GM23338 (cell line): ENCODE measurements at regions not wholly inside any gene's neighbourhood (a gene's known extent, or its start where the extent isn't known, plus 50 kb on each side); places are given as distances from the start of the nearest gene placed in this dataset.

Experiments
- ATAC-seq: fragments of 200-7000 bp; cut with Tn5 transposase; 3 replicates; pipeline ENCODE4 v1.9.1; 2020
- DNase-seq: peaks from one replicate; pipeline ENCODE4 v3.0.0-alpha.2; 2015; ENCODE audit warnings: low spot score
- H2AFZ ChIP-seq: fragments of 200-600 bp; sonication (generic); 2 replicates; pipeline ENCODE4 v1.8.0; 2016; ENCODE audit warnings: antibody characterized with exemption, mild to moderate bottlenecking, moderate library complexity
- H3F3A ChIP-seq: fragments of 200-600 bp; sonication (generic); replicated peaks from 2 replicates; pipeline ENCODE4 v1.8.0; 2017; ENCODE audit warnings: antibody characterized with exemption, mixed run types, low read depth
- H3K27ac ChIP-seq: fragments of 200-600 bp; sonication (generic); 2 replicates; pipeline ENCODE4 v1.6.1; 2016; ENCODE audit warnings: low read depth
- H3K27me3 ChIP-seq: fragments of 200-600 bp; sonication (generic); 2 replicates; pipeline ENCODE4 v1.8.0; 2016; ENCODE audit warnings: mild to moderate bottlenecking, mixed run types, moderate library complexity; ENCODE audit not compliant: insufficient read depth
- H3K36me3 ChIP-seq: fragments of 200-600 bp; sonication (generic); 2 replicates; pipeline ENCODE4 v1.8.0; 2016; ENCODE audit warnings: mild to moderate bottlenecking; ENCODE audit not compliant: insufficient read depth
- H3K4me1 ChIP-seq: fragments of 200-600 bp; sonication (generic); 2 replicates; pipeline ENCODE4 v1.8.0; 2016; ENCODE audit warnings: mild to moderate bottlenecking, moderate library complexity; ENCODE audit not compliant: insufficient read depth
- H3K4me2 ChIP-seq: fragments of 200-600 bp; sonication (generic); 2 replicates; pipeline ENCODE4 v1.7.1; 2017; ENCODE audit warnings: mixed run types
- H3K4me3 ChIP-seq: fragments of 200-600 bp; sonication (generic); 2 replicates; pipeline ENCODE4 v1.6.1; 2016; ENCODE audit warnings: mixed run types
- H3K79me2 ChIP-seq: fragments of 200-600 bp; sonication (generic); replicated peaks from 2 replicates; pipeline ENCODE4 v1.8.0; 2017; ENCODE audit warnings: mild to moderate bottlenecking; ENCODE audit not compliant: insufficient read depth
- H3K9me2 ChIP-seq: fragments of 200-600 bp; sonication (generic); 2 replicates; pipeline ENCODE4 v1.8.0; 2017; ENCODE audit not compliant: insufficient read depth
- H4K20me1 ChIP-seq: fragments of 200-600 bp; sonication (generic); replicated peaks from 2 replicates; pipeline ENCODE4 v1.8.0; 2017; ENCODE audit warnings: mild to moderate bottlenecking; ENCODE audit not compliant: insufficient read depth
- H3K27ac Mint-ChIP-seq: 2 replicates; pipeline ENCODE4 v1.8.0; 2020; ENCODE audit warnings: inconsistent platforms, mild to moderate bottlenecking, moderate library complexity, mixed read lengths
- H3K27me3 Mint-ChIP-seq: 3 replicates; pipeline ENCODE4 v1.8.0; 2022; ENCODE audit warnings: low read depth, mild to moderate bottlenecking, moderate library complexity, mixed read lengths, inconsistent platforms; ENCODE audit not compliant: insufficient read depth, poor library complexity
- H3K36me3 Mint-ChIP-seq: 3 replicates; pipeline ENCODE4 v1.8.0; 2021; ENCODE audit warnings: low read depth, mild to moderate bottlenecking, inconsistent platforms, moderate library complexity, mixed read lengths
- H3K4me1 Mint-ChIP-seq: 3 replicates; pipeline ENCODE4 v1.8.0; 2020; ENCODE audit warnings: mild to moderate bottlenecking, inconsistent platforms, mixed read lengths
- H3K4me3 Mint-ChIP-seq: 3 replicates; pipeline ENCODE4 v1.8.0; 2021; ENCODE audit warnings: moderate library complexity, mild to moderate bottlenecking, inconsistent platforms, mixed read lengths
- H3K9me3 Mint-ChIP-seq: 3 replicates; pipeline ENCODE4 v1.8.0; 2020; ENCODE audit warnings: moderate library complexity, mild to moderate bottlenecking, inconsistent platforms, mixed read lengths
- CREB1 ChIP-seq: fragments of 250-450 bp; sonication (Bioruptor Pico); IDR thresholded peaks from 2 replicates; pipeline ENCODE4 v1.5.0; 2020; ENCODE audit warnings: low read depth, mild to moderate bottlenecking, moderate library complexity
- EZH2 ChIP-seq: fragments of 200-600 bp; sonication (generic); IDR thresholded peaks from one replicate; pipeline ENCODE4 v1.8.0; 2017; ENCODE audit warnings: antibody characterized with exemption, mild to moderate bottlenecking, low read depth; ENCODE audit not compliant: unreplicated experiment
- EZH2phosphoT487 ChIP-seq: fragments of 200-600 bp; sonication (generic); IDR thresholded peaks from one replicate; pipeline ENCODE4 v1.8.1; 2018; ENCODE audit warnings: antibody characterized with exemption; ENCODE audit not compliant: unreplicated experiment
- JUNB ChIP-seq: IDR thresholded peaks from one replicate; pipeline ENCODE4 v1.6.1; 2016; ENCODE audit warnings: antibody characterized with exemption; ENCODE audit not compliant: unreplicated experiment
- NANOG ChIP-seq: IDR thresholded peaks from 2 replicates; pipeline ENCODE4 v1.6.1; 2016; ENCODE audit warnings: antibody characterized with exemption, borderline replicate concordance
- POLR2AphosphoS5 ChIP-seq: IDR thresholded peaks from 2 replicates; pipeline ENCODE4 v1.6.1; 2016; ENCODE audit warnings: antibody characterized with exemption, low read depth
- STAT1 ChIP-seq: IDR thresholded peaks from one replicate; pipeline ENCODE4 v1.6.1; 2016; ENCODE audit warnings: antibody characterized with exemption; ENCODE audit not compliant: unreplicated experiment
- ZNF114 ChIP-seq: fragments of 250-450 bp; sonication (Bioruptor Pico); IDR thresholded peaks from 2 replicates; pipeline ENCODE4 v1.5.0; 2020; ENCODE audit warnings: mild to moderate bottlenecking, moderate library complexity
- ZNF331 ChIP-seq: fragments of 250-450 bp; sonication (Bioruptor Pico); IDR thresholded peaks from 2 replicates; pipeline ENCODE4 v1.5.0; 2020; ENCODE audit warnings: low read depth, mild to moderate bottlenecking, moderate library complexity
- TF ChIP-seq, protein P1 (sequence below): IDR thresholded peaks from 2 replicates; pipeline ENCODE4 v1.6.1; 2016; ENCODE audit warnings: antibody characterized with exemption
- TF ChIP-seq, protein P2 (sequence below): IDR thresholded peaks from one replicate; pipeline ENCODE4 v1.6.1; 2018; ENCODE audit warnings: antibody characterized with exemption; ENCODE audit not compliant: unreplicated experiment
- TF ChIP-seq, protein P3 (sequence below), 2 experiments: fragments of 200-600 bp in 1 of 2; sonication (generic) in 1 of 2; conservative IDR thresholded peaks; 2 replicates each; pipeline versions ENCODE4 v1.5.1 to v1.6.1; 2016 to 2017; ENCODE audit warnings: antibody characterized with exemption in 2 of 2, low read depth in 2 of 2, mild to moderate bottlenecking in 2 of 2, moderate library complexity in 1 of 2
- TF ChIP-seq, protein P4 (sequence below): fragments of 250-450 bp; sonication (Bioruptor Pico); IDR thresholded peaks from 2 replicates; pipeline ENCODE4 v1.5.0; 2020; ENCODE audit warnings: mild to moderate bottlenecking, moderate library complexity

DNA sequence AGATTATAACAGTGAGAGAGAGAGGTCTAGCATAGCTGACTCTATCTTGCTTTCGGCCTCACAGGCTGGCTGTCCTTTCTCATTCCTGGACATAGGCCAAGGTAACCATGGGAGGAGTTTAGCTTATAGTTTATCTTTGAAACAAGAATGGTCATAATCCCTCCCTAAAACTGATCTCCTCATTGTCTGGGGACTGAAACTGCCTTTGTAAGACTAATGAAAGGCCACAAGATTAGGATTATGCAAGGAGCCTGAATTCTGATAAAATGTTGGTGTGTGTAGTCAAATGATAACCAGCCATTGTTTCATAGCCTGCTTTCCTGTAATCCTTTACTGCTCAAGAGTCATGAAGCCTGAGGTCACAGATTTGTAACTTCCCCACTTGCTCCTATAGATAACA is 131.9 kb upstream of the LYPLAL1 start:
- no peaks in the 10 kb centered on the region for H3K36me3 ChIP-seq
- H3K79me2 ChIP-seq = no peaks in the 10 kb centered on the region
- H3K9me2 ChIP-seq = no peaks in the 10 kb centered on the region; the same call in 1 of the 2 replicates
- no peak for DNase-seq
- H3K9me3 Mint-ChIP-seq = peaks cover 12% of the 10 kb centered on the region
- no peak for ATAC-seq
- no peak overlapping the region for H3K27ac Mint-ChIP-seq
- no peaks in the 10 kb centered on the region for H3F3A ChIP-seq
- peaks cover 3% of the 10 kb centered on the region for H3K27me3 Mint-ChIP-seq
- no peak overlapping the region for H3K4me3 Mint-ChIP-seq
- no peak overlapping the region for H3K27ac ChIP-seq
- H3K4me3 ChIP-seq = no peak overlapping the region
- no peaks in the 10 kb centered on the region for H3K27me3 ChIP-seq
- H3K4me1 ChIP-seq = no peaks in the 10 kb centered on the region
- peaks cover 5% of the 10 kb centered on the region for H3K4me1 Mint-ChIP-seq
- no peak overlapping the region for H3K4me2 ChIP-seq
- H2AFZ ChIP-seq = no peak overlapping the region
- H4K20me1 ChIP-seq = no peaks in the 10 kb centered on the region
- TF ChIP-seq EZH2 (no peak), NANOG (no peak), EZH2phosphoT487 (no peak), POLR2AphosphoS5 (no peak), JUNB (no peak), ZNF114 (CRISPR knock-in tag) (no peak), CREB1 (CRISPR knock-in tag) (no peak), ZNF331 (CRISPR knock-in tag) (no peak), STAT1 (no peak)
- TF ChIP-seq, protein P1, sequence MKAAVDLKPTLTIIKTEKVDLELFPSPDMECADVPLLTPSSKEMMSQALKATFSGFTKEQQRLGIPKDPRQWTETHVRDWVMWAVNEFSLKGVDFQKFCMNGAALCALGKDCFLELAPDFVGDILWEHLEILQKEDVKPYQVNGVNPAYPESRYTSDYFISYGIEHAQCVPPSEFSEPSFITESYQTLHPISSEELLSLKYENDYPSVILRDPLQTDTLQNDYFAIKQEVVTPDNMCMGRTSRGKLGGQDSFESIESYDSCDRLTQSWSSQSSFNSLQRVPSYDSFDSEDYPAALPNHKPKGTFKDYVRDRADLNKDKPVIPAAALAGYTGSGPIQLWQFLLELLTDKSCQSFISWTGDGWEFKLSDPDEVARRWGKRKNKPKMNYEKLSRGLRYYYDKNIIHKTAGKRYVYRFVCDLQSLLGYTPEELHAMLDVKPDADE = no peak
- TF ChIP-seq, protein P2, sequence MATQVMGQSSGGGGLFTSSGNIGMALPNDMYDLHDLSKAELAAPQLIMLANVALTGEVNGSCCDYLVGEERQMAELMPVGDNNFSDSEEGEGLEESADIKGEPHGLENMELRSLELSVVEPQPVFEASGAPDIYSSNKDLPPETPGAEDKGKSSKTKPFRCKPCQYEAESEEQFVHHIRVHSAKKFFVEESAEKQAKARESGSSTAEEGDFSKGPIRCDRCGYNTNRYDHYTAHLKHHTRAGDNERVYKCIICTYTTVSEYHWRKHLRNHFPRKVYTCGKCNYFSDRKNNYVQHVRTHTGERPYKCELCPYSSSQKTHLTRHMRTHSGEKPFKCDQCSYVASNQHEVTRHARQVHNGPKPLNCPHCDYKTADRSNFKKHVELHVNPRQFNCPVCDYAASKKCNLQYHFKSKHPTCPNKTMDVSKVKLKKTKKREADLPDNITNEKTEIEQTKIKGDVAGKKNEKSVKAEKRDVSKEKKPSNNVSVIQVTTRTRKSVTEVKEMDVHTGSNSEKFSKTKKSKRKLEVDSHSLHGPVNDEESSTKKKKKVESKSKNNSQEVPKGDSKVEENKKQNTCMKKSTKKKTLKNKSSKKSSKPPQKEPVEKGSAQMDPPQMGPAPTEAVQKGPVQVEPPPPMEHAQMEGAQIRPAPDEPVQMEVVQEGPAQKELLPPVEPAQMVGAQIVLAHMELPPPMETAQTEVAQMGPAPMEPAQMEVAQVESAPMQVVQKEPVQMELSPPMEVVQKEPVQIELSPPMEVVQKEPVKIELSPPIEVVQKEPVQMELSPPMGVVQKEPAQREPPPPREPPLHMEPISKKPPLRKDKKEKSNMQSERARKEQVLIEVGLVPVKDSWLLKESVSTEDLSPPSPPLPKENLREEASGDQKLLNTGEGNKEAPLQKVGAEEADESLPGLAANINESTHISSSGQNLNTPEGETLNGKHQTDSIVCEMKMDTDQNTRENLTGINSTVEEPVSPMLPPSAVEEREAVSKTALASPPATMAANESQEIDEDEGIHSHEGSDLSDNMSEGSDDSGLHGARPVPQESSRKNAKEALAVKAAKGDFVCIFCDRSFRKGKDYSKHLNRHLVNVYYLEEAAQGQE = no peak
- TF ChIP-seq, protein P3, sequence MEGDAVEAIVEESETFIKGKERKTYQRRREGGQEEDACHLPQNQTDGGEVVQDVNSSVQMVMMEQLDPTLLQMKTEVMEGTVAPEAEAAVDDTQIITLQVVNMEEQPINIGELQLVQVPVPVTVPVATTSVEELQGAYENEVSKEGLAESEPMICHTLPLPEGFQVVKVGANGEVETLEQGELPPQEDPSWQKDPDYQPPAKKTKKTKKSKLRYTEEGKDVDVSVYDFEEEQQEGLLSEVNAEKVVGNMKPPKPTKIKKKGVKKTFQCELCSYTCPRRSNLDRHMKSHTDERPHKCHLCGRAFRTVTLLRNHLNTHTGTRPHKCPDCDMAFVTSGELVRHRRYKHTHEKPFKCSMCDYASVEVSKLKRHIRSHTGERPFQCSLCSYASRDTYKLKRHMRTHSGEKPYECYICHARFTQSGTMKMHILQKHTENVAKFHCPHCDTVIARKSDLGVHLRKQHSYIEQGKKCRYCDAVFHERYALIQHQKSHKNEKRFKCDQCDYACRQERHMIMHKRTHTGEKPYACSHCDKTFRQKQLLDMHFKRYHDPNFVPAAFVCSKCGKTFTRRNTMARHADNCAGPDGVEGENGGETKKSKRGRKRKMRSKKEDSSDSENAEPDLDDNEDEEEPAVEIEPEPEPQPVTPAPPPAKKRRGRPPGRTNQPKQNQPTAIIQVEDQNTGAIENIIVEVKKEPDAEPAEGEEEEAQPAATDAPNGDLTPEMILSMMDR (conservative IDR thresholded peaks at IDR 0.05; ENCODE audit: low read depth in 2 of 2) = no peak
- TF ChIP-seq, protein P4, sequence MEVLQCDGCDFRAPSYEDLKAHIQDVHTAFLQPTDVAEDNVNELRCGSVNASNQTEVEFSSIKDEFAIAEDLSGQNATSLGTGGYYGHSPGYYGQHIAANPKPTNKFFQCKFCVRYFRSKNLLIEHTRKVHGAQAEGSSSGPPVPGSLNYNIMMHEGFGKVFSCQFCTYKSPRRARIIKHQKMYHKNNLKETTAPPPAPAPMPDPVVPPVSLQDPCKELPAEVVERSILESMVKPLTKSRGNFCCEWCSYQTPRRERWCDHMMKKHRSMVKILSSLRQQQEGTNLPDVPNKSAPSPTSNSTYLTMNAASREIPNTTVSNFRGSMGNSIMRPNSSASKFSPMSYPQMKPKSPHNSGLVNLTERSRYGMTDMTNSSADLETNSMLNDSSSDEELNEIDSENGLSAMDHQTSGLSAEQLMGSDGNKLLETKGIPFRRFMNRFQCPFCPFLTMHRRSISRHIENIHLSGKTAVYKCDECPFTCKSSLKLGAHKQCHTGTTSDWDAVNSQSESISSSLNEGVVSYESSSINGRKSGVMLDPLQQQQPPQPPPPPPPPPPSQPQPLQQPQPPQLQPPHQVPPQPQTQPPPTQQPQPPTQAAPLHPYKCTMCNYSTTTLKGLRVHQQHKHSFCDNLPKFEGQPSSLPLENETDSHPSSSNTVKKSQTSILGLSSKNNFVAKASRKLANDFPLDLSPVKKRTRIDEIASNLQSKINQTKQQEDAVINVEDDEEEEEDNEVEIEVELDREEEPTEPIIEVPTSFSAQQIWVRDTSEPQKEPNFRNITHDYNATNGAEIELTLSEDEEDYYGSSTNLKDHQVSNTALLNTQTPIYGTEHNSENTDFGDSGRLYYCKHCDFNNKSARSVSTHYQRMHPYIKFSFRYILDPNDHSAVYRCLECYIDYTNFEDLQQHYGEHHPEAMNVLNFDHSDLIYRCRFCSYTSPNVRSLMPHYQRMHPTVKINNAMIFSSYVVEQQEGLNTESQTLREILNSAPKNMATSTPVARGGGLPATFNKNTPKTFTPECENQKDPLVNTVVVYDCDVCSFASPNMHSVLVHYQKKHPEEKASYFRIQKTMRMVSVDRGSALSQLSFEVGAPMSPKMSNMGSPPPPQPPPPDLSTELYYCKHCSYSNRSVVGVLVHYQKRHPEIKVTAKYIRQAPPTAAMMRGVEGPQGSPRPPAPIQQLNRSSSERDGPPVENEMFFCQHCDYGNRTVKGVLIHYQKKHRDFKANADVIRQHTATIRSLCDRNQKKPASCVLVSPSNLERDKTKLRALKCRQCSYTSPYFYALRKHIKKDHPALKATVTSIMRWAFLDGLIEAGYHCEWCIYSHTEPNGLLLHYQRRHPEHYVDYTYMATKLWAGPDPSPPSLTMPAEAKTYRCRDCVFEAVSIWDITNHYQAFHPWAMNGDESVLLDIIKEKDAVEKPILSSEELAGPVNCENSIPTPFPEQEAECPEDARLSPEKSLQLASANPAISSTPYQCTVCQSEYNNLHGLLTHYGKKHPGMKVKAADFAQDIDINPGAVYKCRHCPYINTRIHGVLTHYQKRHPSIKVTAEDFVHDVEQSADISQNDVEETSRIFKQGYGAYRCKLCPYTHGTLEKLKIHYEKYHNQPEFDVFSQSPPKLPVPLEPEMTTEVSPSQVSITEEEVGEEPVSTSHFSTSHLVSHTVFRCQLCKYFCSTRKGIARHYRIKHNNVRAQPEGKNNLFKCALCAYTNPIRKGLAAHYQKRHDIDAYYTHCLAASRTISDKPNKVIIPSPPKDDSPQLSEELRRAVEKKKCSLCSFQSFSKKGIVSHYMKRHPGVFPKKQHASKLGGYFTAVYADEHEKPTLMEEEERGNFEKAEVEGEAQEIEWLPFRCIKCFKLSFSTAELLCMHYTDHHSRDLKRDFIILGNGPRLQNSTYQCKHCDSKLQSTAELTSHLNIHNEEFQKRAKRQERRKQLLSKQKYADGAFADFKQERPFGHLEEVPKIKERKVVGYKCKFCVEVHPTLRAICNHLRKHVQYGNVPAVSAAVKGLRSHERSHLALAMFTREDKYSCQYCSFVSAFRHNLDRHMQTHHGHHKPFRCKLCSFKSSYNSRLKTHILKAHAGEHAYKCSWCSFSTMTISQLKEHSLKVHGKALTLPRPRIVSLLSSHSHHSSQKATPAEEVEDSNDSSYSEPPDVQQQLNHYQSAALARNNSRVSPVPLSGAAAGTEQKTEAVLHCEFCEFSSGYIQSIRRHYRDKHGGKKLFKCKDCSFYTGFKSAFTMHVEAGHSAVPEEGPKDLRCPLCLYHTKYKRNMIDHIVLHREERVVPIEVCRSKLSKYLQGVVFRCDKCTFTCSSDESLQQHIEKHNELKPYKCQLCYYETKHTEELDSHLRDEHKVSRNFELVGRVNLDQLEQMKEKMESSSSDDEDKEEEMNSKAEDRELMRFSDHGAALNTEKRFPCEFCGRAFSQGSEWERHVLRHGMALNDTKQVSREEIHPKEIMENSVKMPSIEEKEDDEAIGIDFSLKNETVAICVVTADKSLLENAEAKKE (CRISPR knock-in tag) = no peak
- H3K36me3 Mint-ChIP-seq = peaks cover 7% of the 10 kb centered on the region; the same call in 2 of the 3 replicates
